GM12874 (cell line): ENCODE measurements at regions not wholly inside any gene's neighbourhood (a gene's known extent, or its start where the extent isn't known, plus 50 kb on each side); places are given as distances from the start of the nearest gene placed in this dataset.

Source experiments
- CTCF ChIP-seq: IDR thresholded peaks from 2 replicates; pipeline ENCODE4 v1.5.1; 2011; ENCODE audit warnings: low read depth, mild to moderate bottlenecking, control low read depth, low read length, moderate library complexity; ENCODE audit not compliant: insufficient read depth

DNA sequence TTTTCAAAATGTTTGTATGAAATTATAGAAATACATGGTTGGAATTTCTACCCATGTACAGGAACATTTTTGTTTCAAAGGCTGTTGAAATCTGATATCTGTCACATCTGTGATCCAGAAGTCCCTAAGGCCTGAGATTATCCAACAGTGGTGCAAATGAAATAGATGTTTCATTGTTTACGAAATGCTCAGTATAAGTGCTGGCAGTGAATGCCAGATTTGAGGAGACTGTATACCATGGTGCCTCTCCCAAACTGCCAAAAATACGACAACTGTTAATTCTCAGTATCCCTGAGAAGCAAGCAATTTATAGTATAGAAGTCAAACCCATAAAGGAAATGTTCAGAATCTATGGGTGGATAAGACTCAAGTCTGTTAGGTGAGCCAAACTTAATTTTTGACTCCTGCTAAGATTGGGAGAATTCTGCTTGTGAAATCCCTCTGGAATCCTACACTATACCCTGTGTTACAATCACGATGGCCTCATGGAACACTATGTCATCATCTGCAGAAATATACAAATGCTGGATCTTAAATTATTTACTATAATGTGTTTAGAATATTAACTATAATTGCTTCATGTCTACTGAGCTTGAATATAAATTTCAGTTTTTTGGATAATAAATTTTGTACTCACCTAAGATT is 71.2 kb upstream of the DOCK10 start:
- no peak for TF ChIP-seq CTCF

GRCh38 chr2:225112362-225113126 is 70.3 kb upstream of the DOCK10 start:
- no peak for TF ChIP-seq CTCF

- TF ChIP-seq CTCF: no peak
Measured at GRCh38 chr2:225108805-225109204, 66.5 kb upstream of the DOCK10 start.

DNA sequence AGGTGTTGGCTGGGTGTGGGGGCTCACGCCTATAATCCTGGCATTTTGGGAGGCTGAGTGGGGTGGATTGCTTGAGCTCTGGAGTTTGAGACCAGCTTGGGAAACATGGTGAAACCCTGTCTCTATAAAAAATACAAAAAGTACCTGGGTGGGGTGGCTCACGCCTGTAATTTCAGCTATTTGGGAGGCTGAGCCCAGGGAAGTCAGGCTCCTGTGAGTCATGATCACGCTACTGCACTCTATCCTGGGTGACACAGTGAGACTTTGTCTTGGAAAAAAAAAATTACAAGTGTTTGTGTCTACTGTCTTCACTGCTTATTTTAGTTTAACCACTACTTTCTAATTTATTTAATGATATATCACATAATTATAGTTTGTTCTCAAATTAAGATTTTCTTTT is 62.7 kb upstream of the DOCK10 start:
- TF ChIP-seq CTCF: no peak

DNA sequence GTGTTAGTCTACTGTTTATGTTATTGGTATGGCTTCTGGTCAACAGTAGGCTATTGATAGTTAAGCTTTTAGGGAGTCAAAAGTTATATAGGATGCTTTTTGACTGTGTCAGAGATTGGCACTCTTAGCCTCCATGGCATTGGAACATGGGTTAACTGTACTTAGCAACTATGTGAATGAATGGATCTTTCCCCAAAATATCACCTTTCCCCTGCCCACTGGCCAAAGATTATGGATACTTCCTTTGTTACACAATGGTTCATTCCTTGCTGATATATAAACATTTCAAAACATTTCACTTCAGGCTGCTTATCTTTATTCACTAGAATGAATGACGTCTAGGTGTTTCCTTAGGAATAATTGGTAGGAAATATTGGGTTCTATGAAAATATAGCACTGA is 62.1 kb upstream of the DOCK10 start:
- no peak for TF ChIP-seq CTCF

DNA sequence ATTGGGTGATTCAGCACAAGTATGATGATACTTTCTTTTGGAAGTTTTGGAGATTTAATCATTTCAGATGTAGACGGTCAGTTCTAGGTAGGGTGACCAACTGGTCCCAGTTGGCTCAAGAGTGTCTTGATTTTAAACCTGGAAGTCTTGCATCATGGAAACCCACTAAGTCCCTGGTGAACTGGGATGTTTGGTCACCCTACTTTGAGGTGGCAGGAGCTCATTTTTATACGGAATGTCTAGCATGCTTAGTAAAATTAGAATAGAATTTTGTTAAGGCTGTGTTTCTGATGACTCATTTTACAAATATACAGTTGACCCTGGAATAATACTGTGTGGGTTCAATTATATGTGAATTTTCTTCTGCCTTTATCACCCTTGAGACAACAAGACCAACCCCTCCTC is 61.5 kb upstream of the DOCK10 start:
- no peak for TF ChIP-seq CTCF

GRCh38 chr2:225100856-225101294 is 58.6 kb upstream of the DOCK10 start:
- TF ChIP-seq CTCF: no peak
